Mucosa of descending colon (tissue), 3 donors: ENCODE measurements at regions not wholly inside any gene's neighbourhood (a gene's known extent, or its start where the extent isn't known, plus 50 kb on each side); places are given as distances from the start of the nearest gene placed in this dataset.
"Not testable (repeated sequence)": the region's sequence is repeated elsewhere in the genome, so short reads cannot be mapped to it uniquely, and the experiment has no call there.

Experiments
- ATAC-seq: fragments of 200-7000 bp; cut with Tn5 transposase; one replicate; pipeline ENCODE4 v1.9.1; 2020; ENCODE audit warnings: mild to moderate bottlenecking, moderate library complexity
- DNase-seq, 3 donors: peaks; one replicate each; pipeline ENCODE4 v3.0.0-alpha.2; 2020
- H3K36me3 ChIP-seq: fragments of 200-600 bp; one replicate; pipeline ENCODE4 v1.8.0; 2021; ENCODE audit warnings: low read depth, mild to moderate bottlenecking
- H3K4me1 ChIP-seq: fragments of 200-600 bp; one replicate; pipeline ENCODE4 v1.8.0; 2021; ENCODE audit warnings: low read depth, mild to moderate bottlenecking
- H3K4me3 ChIP-seq: fragments of 200-600 bp; one replicate; pipeline ENCODE4 v1.8.0; 2021; ENCODE audit warnings: mild to moderate bottlenecking
- H3K9me3 ChIP-seq: fragments of 200-600 bp; one replicate; pipeline ENCODE4 v1.8.0; 2021; ENCODE audit warnings: mild to moderate bottlenecking
- intact Hi-C, 2 donors: fragments of 100-400 bp; cut with DNase I in 1 of 2; cut with micrococcal nuclease in 1 of 2; formaldehyde crosslinking; loops; one replicate each; pipeline versions ENCODE4 v1.11.0 to v1.11.1; 2022; cut with DNase I, micrococcal nuclease
- TF ChIP-seq, protein P1 (sequence below): fragments of 200-600 bp; IDR thresholded peaks from one replicate; pipeline ENCODE4 v1.8.0; 2022; ENCODE audit warnings: antibody characterized with exemption, mild to moderate bottlenecking
- donor health status: DM: no; HTN: no; CAD: no; lungs with moderate emphysema.
- donor health status: DM: no; HTN: no; CAD: no.
- donor health status: DM: no; HTN: yes; CAD: no.

DNA sequence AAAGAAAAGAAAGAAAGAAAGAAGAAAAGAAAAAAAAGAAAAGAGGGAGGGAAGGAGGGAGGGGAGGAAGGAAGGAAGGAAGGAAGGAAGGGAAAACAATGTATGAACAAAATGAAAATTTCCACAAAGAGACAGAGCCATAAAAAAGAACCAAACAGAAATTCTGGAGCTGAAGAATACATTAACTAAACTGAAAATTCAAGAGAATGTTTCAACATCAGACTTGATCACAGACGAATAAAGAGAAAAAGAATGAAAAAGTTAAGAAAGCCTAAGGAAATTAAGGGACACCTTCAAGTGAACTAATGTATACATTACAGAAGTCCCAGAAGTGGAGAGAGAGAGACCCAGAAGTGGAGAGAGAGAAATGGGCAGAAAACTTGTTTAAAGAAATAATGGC lies 60.9 kb upstream of the RAB6C start:
- peaks cover 4% of the 10 kb centered on the region for H3K4me1 ChIP-seq
- ATAC-seq (no peak), DNase-seq (no peak)
- intact Hi-C loops = no loop called here
- H3K4me3 ChIP-seq = no peak overlapping the region
- TF ChIP-seq, protein P1, sequence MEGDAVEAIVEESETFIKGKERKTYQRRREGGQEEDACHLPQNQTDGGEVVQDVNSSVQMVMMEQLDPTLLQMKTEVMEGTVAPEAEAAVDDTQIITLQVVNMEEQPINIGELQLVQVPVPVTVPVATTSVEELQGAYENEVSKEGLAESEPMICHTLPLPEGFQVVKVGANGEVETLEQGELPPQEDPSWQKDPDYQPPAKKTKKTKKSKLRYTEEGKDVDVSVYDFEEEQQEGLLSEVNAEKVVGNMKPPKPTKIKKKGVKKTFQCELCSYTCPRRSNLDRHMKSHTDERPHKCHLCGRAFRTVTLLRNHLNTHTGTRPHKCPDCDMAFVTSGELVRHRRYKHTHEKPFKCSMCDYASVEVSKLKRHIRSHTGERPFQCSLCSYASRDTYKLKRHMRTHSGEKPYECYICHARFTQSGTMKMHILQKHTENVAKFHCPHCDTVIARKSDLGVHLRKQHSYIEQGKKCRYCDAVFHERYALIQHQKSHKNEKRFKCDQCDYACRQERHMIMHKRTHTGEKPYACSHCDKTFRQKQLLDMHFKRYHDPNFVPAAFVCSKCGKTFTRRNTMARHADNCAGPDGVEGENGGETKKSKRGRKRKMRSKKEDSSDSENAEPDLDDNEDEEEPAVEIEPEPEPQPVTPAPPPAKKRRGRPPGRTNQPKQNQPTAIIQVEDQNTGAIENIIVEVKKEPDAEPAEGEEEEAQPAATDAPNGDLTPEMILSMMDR = no peak
- no peaks in the 10 kb centered on the region for H3K36me3 ChIP-seq
- peaks cover 14% of the 10 kb centered on the region for H3K9me3 ChIP-seq

DNA sequence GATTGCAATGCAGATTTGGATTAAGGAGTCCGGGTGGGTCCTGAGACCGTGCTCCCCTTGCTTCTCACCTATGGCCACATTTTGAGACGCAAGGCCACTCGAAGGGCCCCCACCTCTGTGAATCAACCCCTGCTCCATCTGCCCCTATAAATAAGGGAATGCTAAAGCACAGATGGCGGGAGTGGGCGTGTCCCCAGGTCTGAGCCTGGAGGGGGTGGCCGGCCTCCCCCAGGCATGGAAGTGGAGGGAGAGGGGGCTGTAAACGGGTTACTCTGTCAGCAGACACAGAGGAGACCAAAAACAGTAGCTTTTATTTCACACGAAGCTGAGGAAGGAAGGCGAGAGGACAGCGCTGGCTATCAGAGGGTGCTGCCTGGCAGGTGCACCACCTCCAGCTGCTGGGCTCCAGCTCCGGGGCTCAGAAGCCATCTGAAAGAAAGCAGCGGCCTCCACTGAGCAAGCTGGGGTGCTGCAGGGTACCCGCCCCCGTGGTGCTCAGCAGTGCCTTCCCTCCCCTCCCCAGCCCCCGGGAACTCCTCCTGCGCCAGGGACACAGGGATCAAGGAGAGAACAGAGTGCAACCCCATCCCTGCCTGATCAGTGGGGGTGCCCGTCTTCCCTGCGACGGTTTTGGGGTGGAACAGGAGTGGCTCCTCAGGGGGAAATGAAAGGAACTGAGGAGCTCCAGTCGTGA lies 56.7 kb upstream of the RAB6C start:
- Histone ChIP-seq H3K36me3 (no peaks in the 10 kb centered on the region), H3K4me1 (peaks cover 4% of the 10 kb centered on the region), H3K9me3 (peaks cover 13% of the 10 kb centered on the region), H3K4me3 (no peak overlapping the region)
- TF ChIP-seq, protein P1 = no peak
- intact Hi-C loops = no loop called here
- DNase-seq (no peak), ATAC-seq (peak; percentile 15)

DNA sequence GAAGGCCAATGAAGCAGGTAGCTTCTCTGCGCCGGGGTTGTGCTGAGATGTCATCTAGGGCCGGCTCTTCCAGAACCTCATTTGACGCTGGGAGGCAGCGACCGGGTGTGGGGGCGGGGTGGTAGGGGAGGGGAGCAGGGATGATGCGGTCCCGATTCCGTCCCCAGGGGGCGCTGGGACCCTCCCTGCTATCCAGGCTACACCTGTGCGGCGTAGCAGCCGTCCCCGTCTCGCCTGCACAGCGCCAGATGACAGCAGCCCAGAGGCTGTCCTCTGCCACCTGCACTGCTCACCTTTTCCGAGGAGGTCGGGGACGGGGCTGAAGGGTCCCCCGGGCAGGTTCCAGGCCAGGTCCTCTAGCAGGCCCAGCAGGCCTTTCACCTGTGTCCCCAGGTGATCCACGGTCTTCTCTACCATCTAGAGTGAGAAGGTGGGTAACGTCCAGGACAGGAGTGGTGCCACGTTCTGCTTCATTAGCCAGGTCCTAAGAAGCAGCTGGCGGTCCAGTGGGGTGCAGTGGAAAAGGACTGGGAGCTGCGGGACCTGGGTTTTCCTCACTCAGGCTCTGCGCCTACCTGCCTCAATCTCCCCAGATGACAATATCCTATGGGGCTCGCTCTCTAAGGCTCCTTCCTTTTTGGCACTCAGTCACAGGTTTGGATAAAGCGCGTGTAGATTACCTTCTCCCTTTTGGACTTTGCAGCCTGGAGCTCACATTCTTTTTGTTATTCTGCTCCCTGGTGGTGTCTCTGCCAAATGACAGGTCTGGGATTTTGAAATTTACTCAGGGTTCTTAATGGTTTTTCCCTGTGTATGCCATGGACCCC lies 56.0 kb upstream of the RAB6C start:
- Histone ChIP-seq H3K4me3 (no peak overlapping the region), H3K36me3 (no peaks in the 10 kb centered on the region), H3K4me1 (peaks cover 4% of the 10 kb centered on the region), H3K9me3 (peaks cover 11% of the 10 kb centered on the region)
- ATAC-seq (peak; percentile 65), DNase-seq (peak in 1 of 3 donors; percentile 29)
- intact Hi-C loops = no loop called here
- TF ChIP-seq, protein P1 = no peak

DNA sequence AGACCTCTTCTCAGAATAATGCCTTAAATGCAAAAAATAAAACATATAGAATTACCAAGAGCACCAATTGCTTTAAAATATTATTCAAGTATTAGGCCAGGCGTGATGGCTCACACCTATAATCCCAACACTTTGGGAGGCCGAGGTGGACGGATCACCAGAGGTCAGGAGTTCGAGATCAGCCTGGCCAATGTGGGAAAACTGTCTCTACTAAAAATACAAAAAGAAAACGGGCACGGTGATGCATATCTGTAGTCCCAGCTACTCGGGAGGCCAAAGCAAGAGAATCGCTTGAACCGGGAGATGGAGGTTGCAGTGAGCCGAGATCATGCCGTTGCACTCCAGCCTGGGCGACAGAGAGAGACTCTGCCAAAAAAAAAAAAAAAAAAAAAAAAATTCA lies 55.4 kb upstream of the RAB6C start:
- ATAC-seq, H3K36me3 ChIP-seq, intact Hi-C loops, DNase-seq, H3K4me1 ChIP-seq, H3K9me3 ChIP-seq, H3K4me3 ChIP-seq: not testable (repeated sequence)

DNA sequence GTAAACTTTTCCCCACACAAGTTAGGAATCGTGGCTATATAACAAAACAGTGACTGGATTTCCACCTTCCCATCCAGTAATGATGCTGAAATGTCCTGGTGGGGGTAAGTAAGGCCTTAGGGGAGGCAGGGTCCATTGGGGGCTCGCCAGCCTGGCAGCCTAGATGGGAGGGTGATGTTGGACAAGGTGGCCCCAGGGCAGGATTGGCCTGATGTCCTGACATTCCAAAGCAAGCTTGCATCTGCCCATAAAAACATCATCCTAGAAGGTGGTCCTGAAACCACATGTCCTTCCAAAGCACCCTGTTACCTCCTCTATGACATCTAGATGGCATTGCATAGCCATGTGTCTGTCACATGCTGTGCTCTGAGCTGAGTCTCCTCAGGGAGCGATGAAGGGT lies 54.1 kb upstream of the RAB6C start:
- ATAC-seq (no peak), DNase-seq (no peak)
- no peaks in the 10 kb centered on the region for H3K9me3 ChIP-seq
- H3K36me3 ChIP-seq = no peaks in the 10 kb centered on the region
- TF ChIP-seq, protein P1 = no peak
- no peak overlapping the region for H3K4me3 ChIP-seq
- intact Hi-C loops = no loop called here
- H3K4me1 ChIP-seq = peaks cover 4% of the 10 kb centered on the region

DNA sequence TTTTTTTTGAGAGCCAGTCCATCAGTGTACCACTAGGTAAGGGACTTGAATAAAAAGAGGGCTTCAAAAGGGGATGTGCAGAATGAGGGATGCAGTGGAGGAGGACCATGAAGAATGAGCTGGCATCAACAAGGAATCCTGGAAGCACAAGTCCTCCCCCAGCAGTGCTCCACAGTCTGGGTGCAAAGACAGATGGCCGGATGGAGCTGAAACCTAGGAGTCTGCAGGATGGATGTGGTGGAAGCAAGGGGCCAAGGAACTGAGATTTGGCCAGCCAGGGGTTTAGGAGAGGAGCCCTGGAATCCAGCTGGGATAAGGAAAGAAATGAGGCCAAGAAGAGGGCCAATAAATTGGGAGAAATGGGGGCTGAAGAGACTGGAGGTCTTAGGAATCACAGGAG lies 51.8 kb upstream of the RAB6C start:
- Histone ChIP-seq H3K9me3 (no peaks in the 10 kb centered on the region), H3K4me1 (peaks cover 4% of the 10 kb centered on the region), H3K36me3 (no peaks in the 10 kb centered on the region), H3K4me3 (no peak overlapping the region)
- no peak for ATAC-seq
- TF ChIP-seq, protein P1 = no peak
- no peak for DNase-seq
- intact Hi-C loops = no loop called here
